HG03025 (cell line): ENCODE measurements at regions not wholly inside any gene's neighbourhood (a gene's known extent, or its start where the extent isn't known, plus 50 kb on each side); places are given as distances from the start of the nearest gene placed in this dataset.
"Not testable (repeated sequence)": the region's sequence is repeated elsewhere in the genome, so short reads cannot be mapped to it uniquely, and the experiment has no call there.

Experiments
- ATAC-seq: cut with Tn5 transposase; IDR thresholded peaks from one replicate; pipeline ENCODE4 v1.9.1; 2021; ENCODE audit warnings: mild to moderate bottlenecking, moderate library complexity; ENCODE audit not compliant: unreplicated experiment, low FRiP score

DNA sequence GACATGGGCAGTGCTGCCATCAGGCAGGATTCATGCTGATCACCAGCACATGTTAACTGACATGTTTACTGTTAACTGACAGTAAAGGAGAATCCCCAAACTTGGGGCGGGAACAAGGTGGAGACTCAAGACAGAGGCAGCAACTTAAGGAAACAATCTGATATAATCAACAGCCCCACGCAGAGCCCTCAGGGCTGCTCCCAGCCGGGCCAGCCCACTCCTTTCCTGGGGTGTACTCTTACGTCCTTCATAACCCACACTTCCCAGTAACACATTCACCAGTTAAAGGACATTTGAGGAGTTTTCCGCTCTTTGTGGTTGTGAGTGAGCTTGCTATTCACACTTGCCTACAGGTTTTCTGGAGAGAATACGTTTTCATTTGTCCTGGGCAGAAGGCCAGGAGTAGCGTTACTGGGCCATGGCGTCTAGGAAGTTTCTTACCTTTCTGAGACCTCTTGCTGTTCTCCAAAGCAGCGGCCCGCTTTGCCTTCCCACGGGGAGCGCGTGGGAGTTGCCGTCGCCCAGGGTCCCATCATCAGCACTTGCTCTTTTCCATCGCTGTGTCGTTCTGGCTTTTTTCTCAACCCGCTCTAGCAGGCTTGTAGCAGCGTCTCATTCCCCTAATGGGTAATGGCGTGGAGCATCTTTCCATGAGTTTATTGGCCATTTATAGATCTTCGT is 56.4 kb downstream of the FOXF2 start:
- no peak for ATAC-seq

DNA sequence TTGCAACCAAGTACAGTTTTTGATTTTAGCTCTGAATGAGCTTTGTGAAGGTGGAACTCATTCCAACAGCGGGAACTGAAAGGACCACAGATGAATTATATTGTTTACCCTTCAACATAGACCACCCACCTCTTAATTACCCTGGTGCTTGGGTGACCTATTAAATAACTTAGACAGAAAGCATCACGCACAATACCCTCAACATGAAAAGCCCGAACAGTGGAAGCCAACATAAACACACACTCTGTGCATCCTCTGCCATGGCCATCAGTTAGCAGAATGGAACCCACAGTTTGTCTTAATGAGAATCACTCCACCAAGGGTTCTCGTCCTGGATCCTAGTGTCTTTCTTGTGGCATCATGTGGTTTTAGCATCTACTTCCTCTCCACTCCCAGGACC is 60.5 kb downstream of the FOXF2 start:
- no peak for ATAC-seq

DNA sequence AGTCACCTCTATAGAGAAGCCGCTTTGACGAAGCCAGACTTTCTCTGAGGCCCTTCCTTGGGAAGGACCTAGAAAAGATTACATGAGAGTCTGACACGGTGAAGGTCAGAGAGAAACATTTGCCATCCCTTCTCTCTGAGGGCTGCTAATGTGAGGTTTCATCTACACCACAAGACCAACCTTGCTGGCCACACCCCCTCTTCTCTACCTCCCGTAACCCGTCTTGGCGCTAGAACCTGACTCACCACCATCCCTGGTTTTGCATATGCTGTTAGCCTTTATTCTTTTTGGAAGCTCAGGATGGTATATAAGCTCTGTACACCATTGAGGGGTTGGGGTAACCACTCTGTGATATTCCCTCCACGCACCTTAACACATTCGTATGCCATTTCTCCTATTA is 63.6 kb downstream of the FOXF2 start:
- no peak for ATAC-seq

DNA sequence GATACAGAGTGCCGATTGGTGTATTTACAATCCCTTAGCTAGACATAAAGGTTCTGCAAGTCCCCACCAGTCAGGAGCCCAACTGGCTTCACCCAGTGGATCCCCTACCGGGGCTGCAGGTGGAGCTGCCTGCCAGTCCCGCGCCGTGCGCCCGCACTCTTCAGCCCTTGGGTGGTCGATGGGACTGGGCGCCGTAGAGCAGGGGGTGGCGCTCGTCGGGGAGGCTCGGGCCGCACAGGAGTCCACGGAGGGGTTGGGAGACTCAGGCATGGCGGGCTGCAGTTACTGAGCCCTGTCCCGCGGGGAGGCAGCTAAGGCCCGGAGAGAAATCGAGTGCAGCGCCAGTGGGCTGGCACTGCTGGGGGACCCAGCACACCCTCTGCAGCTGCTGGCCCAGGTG is 67.4 kb downstream of the FOXF2 start:
- ATAC-seq: not testable (repeated sequence)

DNA sequence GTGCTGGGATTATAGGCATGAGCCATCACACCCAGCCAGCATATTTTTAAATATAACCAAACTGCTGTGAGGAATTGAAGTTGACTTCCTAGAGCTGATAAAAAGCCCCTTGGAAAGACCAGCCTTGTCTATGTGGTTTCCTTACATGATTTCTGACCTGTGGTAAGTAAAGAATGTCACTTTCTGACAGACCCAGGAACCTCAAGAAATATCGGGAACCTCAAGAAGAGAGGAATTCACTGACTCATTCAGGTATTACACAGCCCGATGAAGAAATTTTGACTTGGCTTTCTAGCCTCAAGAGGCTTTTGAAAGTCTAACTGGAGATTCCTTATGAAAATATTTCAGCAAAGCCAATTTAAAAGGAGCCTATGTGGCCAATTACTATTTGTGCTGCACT is 71.8 kb downstream of the FOXF2 start:
- ATAC-seq: no peak

DNA sequence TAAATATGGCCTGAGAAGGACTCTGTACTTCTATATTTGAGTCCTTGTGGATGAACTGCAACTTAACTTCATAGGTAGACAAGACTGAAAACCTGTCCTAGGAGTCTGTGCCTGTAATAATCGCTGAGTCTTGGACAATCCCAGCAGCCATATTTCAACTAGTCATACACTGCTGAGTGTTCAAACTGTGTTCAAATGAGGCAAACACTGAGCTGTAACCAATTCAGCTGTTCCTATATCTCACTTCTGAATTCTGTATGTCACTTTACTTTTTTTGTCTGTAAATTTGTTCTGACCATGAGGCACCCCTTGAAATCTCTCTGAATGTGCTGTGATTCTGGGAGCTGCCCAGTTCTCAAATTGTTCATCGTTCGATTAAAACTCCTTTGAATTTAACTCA is 72.4 kb downstream of the FOXF2 start:
- ATAC-seq: no peak

DNA sequence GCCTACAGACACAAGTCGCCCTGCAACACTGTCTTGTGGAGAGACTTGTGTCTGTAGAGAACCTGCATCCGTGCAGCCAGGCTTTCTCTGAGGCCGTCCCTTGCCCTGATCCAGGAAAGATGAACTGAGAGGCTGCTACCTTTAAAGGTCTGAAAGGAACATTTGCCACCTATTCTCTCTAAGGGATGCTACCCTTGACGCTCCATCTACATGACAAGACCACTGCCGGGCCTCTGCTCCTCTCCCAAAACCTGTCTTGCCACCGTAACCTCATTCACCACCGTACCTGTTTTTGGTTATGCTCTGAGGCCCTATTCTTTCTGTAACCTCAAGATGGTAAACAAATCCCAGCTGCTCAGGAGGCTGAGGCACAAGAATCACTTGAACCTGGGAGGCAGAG is 73.9 kb downstream of the FOXF2 start:
- no peak for ATAC-seq

DNA sequence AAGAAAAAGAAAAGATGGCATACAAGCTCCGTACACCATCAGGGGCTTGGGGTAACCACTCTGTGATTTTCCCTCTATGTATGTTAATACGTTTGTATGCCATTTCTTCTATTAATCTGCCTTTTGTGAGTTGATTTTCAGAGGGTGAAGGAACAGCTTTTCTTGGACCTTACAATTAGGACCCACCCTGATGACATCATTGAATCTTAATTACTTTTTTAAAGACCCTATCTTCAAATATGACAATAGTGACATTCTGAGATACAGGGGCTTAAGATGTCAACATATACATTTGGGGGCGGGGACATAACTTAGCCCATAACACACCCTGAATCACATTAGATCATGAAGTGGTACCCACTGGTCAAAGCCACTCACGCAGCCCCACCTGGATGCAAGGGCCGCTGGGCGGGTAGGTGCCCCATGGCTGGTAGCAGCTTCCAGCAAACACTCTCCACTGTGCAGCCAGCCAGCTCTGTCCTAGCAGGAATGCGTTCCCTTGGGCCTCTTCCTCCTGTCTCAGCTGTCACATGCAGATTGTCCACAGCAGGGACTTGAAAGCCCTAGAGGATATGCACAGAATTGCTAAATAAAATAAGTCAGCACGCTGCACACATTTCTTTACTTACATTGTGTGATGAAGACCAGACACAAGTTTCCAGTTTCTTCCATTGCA is 74.5 kb downstream of the FOXF2 start:
- no peak for ATAC-seq

DNA sequence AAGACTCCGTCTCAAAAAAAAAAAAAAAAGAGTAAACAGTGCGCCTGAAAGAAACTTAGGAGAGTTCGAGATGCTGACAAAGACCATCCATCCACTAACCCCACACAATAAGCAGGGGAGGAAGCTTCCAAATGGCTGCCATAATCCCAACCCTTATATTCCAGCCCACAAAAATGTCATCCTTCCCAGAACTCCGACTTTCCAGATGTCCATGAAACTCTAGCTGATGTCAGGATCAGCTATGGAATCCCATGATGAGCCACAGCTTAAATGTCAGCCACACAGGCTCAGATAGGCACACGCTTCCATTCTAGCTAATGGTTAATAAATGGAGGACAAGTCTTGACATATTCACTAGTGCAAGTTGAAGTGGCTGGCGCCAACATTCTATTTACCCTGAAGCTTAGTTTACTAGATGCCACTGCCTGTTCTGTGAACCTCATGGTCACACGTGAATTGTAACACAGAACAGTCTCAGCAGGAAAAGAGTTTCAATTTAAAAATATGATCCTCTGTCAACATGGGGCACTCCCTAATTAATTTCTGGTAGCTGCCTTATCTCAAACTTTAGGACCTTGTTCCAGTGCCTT is 75.5 kb downstream of the FOXF2 start:
- no peak for ATAC-seq

DNA sequence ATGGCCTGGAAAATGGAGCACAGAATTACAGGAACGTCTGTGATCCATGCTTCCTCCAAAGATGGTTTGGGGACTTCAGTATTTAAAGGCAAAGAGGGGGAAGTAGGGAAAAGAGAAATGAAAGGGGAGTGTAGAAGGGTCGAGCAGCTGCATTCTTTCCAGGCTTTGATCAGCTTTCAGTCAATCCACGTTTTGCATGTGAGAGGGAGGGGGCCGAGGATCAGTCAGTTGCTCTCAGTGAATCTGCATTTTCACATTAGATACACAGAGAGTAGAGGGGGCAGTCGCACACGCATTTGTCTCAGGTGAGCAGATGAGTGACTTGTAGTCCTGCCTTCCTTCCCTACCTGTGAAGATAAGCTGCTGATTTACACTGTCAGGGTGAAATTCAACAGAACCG is 78.8 kb downstream of the FOXF2 start:
- no peak for ATAC-seq

DNA sequence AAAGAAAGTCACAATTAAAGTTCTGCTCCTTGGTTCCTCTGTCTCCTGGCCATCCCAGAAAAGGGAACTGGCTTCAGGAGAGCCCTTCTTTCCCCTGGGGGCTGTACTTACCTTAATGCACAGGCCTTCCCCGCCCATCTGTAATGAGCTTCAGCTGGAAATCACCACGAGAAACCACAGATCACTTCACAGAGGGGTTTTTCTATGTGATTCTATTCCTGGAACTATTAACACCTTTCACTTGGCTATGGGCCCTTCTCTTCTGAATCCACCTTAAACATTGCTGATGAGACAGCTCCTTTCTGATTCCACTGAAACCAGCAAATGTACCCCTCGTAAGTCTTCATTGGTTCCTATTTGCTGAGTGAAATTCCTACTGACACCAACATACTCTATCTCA is 80.7 kb downstream of the FOXF2 start:
- ATAC-seq: peak; percentile 45

DNA sequence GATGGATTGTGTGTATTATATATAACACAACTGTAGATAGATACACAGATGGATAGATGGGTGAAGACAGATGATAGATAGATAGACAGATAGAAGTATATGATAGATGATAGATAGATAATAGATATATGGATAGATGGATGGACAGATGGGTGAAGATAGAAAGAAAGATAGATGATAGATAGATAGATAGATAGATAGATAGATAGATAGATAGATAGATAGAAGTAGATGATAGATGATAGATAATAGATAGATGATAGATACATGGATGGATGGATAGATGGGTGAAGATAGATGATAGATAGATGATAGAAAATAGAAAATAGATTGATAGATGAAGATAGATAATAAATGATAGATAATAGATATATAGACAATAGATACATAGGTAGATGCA is 83.3 kb downstream of the FOXF2 start:
- ATAC-seq: no peak

DNA sequence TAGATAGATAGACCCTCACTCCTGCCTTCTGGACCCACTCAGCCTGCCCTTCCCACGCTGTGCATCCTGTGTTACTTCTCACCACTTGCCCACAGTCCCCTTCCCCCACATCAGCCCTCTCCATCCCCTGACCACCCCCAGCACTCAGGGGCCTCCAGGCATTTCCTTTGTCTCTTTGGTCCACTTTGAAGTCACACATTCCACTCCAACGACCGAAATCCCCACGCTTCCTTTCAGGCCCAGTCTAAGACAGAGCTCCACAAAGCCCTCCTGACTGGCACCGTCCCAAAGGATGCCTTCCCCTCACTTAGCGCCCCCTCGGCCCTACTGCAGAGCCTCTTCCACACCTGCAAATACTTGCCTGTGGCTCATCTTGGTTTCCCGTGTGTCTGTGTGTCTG is 83.8 kb downstream of the FOXF2 start:
- no peak for ATAC-seq

DNA sequence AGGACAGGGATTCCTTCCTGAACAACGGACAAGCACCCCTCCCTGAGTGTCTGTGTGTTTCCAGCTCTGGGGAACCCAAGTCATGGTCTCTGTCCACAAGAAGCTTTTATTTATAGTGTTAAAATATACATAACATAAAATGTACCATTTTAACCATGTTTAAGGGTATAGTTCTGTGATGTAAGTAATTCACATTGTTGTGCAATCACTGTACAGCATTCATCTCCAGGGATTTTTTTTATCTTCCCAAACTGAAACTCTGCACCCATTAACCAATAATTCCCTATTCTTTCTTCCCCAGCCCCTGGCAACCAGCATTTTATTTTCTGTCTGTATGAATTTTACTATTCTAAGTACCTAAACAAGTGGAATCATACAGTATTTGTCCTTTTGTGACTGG is 84.2 kb downstream of the FOXF2 start:
- no peak for ATAC-seq

DNA sequence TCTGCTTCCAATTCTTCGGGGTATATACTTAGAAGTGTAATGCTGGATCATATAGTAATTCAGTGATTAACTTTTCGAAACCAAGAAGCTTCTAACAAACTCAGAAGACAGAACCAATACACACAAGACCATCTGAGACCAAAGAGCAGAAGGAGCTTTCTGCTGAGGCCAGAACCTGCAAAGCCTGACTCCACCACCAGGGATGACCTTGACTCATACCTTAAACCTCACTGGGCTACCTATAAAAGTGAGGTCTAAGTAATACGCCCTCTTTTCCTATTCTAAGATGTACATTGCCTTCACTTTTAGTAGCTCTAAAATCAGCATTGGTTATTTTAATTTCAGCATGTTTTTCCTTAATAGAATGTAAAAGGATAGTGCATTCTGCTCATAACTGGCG is 84.8 kb downstream of the FOXF2 start:
- ATAC-seq: no peak

DNA sequence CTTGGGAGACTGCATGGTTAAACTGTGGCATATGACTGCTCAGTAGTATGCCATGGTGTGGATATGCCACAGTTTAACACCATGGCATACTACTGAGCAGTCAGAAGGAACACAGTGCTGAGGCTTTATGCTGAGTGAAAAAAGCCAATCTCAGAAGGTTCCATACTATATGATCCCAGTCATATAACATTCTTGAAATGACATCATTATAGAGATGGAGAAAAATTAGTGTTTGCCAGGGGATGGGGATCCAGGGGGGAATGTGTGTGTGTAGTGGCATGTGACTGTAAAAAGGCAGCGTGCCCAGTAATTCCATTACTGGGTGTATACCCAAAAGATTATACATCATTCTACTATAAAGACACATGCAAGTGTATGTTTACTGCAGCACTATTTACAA is 85.8 kb downstream of the FOXF2 start:
- ATAC-seq: no peak

DNA sequence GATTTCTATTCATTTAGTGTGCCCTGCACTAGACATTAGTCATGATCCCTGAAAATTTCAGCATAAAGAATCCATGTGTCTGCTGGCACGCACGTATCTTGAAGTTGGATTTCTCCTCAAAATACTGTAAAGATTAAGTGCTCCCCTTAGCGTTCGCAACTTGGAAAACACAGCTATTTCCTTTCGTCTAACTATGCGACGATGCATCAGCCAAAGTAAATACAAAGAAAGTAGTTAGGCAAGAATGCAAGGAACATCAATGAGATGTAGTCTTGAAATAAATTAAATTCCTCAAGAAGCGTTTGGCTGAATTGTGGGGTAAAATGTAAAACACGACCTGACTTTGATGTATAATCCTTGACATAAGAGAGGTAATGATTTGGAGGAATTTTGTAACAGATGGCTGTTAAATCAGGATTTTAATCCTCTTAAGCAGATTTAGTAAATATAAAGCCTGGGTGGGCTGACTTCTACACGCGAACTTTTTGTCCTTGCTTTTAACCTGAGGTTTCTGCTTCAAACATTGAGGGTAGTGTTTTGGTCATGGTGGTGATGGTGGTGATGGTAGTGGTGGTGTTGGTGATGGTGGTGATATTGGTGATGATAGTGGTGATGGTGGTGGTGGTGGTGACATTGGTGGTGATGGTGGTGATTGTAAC is 88.2 kb downstream of the FOXF2 start:
- ATAC-seq: no peak

DNA sequence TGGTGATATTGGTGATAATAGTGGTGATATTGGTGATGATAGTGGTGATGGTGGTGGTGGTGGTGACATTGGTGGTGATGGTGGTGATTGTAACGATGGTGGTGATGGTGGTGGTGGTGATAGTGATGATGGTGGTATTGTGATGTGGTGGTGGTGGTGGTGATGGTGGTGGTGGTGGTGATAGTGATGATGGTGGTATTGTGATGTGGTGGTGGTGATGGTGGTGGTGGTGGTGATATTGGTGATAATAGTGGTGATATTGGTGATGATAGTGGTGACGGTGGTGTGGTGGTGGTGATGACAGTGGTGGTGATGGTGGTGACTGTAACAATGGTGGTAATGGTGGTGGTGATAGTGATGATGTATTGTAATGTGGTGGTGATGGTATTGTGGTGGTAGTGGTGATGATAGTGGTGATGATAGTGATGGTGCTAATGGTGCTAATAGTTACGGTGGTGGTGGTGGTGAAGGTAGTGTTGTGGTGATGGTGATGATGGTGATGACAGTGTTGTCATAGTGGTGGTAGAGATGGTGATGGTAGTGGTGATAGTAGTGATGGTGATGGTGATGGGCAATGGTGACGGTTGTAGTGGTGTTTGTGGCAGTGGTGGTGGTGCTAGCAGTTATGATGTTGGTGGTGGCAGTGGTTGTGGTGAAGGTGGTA is 88.9 kb downstream of the FOXF2 start:
- ATAC-seq: not testable (repeated sequence)

DNA sequence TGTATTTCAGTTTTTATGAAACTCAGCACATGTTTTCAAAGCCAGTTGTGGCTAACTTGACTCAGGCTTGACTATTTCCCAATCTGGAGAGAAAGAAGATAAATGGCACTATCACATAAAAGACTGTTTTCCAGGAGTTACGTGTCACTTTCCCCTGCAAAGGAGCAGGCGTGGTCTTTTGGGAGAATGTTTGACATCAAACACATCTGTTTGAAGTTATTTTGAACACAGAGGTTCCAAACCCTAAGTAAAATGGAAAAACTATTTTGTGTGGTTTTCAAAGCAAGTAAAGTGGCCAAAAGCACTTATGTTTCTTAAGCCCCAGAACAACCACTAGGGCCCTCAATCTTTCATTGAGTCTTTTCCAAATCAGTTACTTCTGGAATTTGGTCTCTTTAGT is 89.7 kb downstream of the FOXF2 start:
- ATAC-seq: no peak

DNA sequence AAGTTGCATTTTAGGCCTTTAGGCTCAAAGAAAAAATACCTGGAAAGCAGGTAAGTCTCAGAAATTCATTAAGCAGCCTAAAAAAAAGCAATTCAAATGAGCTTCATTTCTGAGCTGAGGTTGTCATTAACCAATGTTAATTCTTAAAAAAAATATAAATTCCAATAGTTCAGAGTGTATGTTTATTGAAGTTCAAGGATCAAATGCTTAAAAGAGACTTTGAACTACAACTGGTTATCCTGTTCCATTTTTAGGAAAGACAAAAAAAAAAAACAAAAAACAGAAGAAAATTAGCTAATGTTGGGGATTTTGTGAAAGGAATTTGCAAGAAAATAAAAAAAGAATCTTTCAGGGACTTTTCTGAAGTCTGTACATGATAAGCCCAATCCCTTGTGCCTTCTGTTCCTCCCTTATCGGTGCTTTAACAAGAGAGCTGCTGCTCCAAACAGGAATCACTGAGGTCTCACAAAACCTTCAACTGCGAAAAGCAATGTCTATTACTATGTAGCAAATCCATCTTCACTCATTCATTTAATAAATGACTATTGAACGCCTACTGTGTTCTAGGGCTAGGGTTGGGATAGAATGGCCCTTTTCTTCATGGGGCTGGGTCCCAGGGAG is 90.3 kb downstream of the FOXF2 start:
- ATAC-seq: no peak

DNA sequence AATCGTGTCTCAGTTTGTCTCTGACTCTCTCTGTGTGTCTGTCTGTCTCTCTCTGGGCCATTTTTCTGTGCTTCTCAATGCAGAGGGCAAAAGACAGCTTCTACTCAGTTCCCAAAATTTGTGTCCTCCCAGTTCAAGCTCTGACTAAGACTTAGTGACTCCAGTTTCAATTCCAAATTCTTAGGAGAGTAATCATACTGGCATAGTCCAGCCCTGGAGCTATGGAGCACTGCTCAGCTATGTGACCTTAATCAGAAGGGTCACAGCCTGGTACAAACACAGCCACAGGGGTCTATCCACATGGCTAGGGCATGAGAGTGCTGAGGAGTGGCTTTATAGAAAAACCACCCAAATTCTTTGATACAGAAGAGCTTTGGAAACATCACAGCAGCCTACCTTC is 91.9 kb downstream of the FOXF2 start:
- no peak for ATAC-seq
